HCT116 (cell line): ENCODE measurements at regions not wholly inside any gene's neighbourhood (a gene's known extent, or its start where the extent isn't known, plus 50 kb on each side); places are given as distances from the start of the nearest gene placed in this dataset.

Experiments
- ATAC-seq: fragments of 200-7000 bp; cut with Tn5 transposase; 2 replicates; pipeline ENCODE4 v1.9.1; 2020; ENCODE audit warnings: mild to moderate bottlenecking, moderate library complexity
- BruUV-seq: library from RNA; stranded (reverse); fragments of 400-500 nt; replicated peaks from 2 replicates; lab custom pipeline; 2021; lab: Mats Ljungman, UMichigan
- CTCF ChIA-PET: fragments of 300-600 bp; sonication (Branson Sonifier 250); formaldehyde crosslinking; loops from one replicate; lab custom pipeline; 2021; ENCODE audit warnings: antibody characterized with exemption; lab: Charles Lee
- POLR2A ChIA-PET: fragments of 300-600, 350-600 bp; sonication (Branson Sonifier 250); formaldehyde crosslinking; loops from one replicate; lab custom pipeline; 2021; ENCODE audit warnings: antibody characterized with exemption; lab: Charles Lee
- RAD21 ChIA-PET, 2 experiments: fragments of 300-600 bp; sonication (Branson Sonifier 250); formaldehyde crosslinking; loops; one replicate each; lab custom pipeline; 2023; ENCODE audit warnings: low total read pairs in 2 of 2; ENCODE audit not compliant: uncharacterized antibody in 2 of 2, unreplicated experiment in 2 of 2, low non-redundant PET in 1 of 2; lab: Charles Lee
- DNase-seq: peaks from one replicate; pipeline ENCODE4 v3.0.0-alpha.2; 2010; ENCODE audit warnings: low read depth, low spot score
- H2AFZ ChIP-seq: fragments of 200-600 bp; shearing (Covaris generic), sonication (generic); 2 replicates; pipeline ENCODE4 v1.6.1; 2017; ENCODE audit warnings: low read depth, mixed run types, mixed read lengths, antibody characterized with exemption, low read length; ENCODE audit not compliant: poor library complexity, severe bottlenecking
- H3K27ac ChIP-seq: 2 replicates; pipeline ENCODE4 v1.5.1; 2012; ENCODE audit warnings: low read depth, low read length
- H3K27me3 ChIP-seq: fragments of 200-600 bp; sonication (generic); 2 replicates; pipeline ENCODE4 v1.6.1; 2016; ENCODE audit warnings: mixed run types, low read length, mixed read lengths; ENCODE audit not compliant: insufficient read depth
- H3K36me3 ChIP-seq, 2 experiments: fragments of 200-500 bp in 1 of 2; fragments of 200-600 bp in 1 of 2; sonication (Bioruptor generic) in 1 of 2; sonication (generic) in 1 of 2; 2 replicates each; pipeline versions ENCODE4 v1.5.1 to v1.6.1; 2014 to 2016; ENCODE audit warnings: low read length in 2 of 2, inconsistent platforms in 1 of 2, mixed read lengths in 1 of 2, mixed run types in 1 of 2; ENCODE audit not compliant: insufficient read depth in 2 of 2, control insufficient read depth in 1 of 2
- H3K4me1 ChIP-seq, 2 experiments: fragments of 200-600 bp in 1 of 2; sonication (generic) in 1 of 2; 2 replicates each; pipeline versions ENCODE4 v1.5.1 to v1.6.1; 2012 to 2017; ENCODE audit warnings: low read length in 2 of 2, inconsistent platforms in 1 of 2, mild to moderate bottlenecking in 1 of 2, mixed read lengths in 1 of 2, mixed run types in 1 of 2, moderate library complexity in 1 of 2; ENCODE audit not compliant: insufficient read depth in 2 of 2, control insufficient read depth in 1 of 2
- H3K4me2 ChIP-seq: fragments of 200-600 bp; sonication (generic); 2 replicates; pipeline ENCODE4 v1.6.1; 2017; ENCODE audit warnings: mixed run types, low read length, mixed read lengths
- H3K4me3 ChIP-seq, 2 experiments: fragments of 200-600 bp in 1 of 2; sonication (generic) in 1 of 2; replicated peaks in 1 of 2; 2 replicates each; pipeline ENCODE4 v1.5.1; 2011 to 2016; ENCODE audit warnings: low read length in 2 of 2, control low read depth in 1 of 2, low read depth in 1 of 2, mild to moderate bottlenecking in 1 of 2, mixed read lengths in 1 of 2, mixed run types in 1 of 2
- H3K79me2 ChIP-seq: fragments of 200-600 bp; sonication (generic); 2 replicates; pipeline ENCODE4 v1.6.1; 2017; ENCODE audit warnings: mild to moderate bottlenecking, mixed run types, low read length, moderate library complexity, mixed read lengths; ENCODE audit not compliant: insufficient read depth
- H3K9ac ChIP-seq: fragments of 200-600 bp; sonication (generic); 2 replicates; pipeline ENCODE4 v1.6.1; 2016; ENCODE audit warnings: low read length, mixed read lengths
- H3K9me2 ChIP-seq: fragments of 200-600 bp; sonication (generic), shearing (Covaris generic); 2 replicates; pipeline ENCODE4 v1.6.1; 2017; ENCODE audit warnings: mixed run types, mild to moderate bottlenecking, moderate library complexity; ENCODE audit not compliant: insufficient read depth
- H3K9me3 ChIP-seq, 2 experiments: fragments of 200-500 bp in 1 of 2; fragments of 200-600 bp in 1 of 2; sonication (Bioruptor generic) in 1 of 2; sonication (generic) in 1 of 2; 2 replicates each; pipeline ENCODE4 v1.6.1; 2014 to 2017; ENCODE audit warnings: low read length in 2 of 2, mixed read lengths in 2 of 2, inconsistent platforms in 1 of 2, low read depth in 1 of 2, mild to moderate bottlenecking in 1 of 2, mixed run types in 1 of 2, moderate library complexity in 1 of 2; ENCODE audit not compliant: control insufficient read depth in 1 of 2, insufficient read depth in 1 of 2
- H4K20me1 ChIP-seq: fragments of 200-600 bp; sonication (generic), shearing (Covaris generic); 2 replicates; pipeline ENCODE4 v1.6.1; 2017; ENCODE audit warnings: mixed run types, mild to moderate bottlenecking, moderate library complexity; ENCODE audit not compliant: insufficient read depth
- CBX3 ChIP-seq: IDR thresholded peaks from 2 replicates; pipeline ENCODE4 v1.6.1; 2012; ENCODE audit warnings: low read depth
- CEBPB ChIP-seq: IDR thresholded peaks from 2 replicates; pipeline ENCODE4 v1.6.1; 2012; ENCODE audit warnings: low read depth
- EGR1 ChIP-seq: IDR thresholded peaks from 2 replicates; pipeline ENCODE4 v1.6.1; 2012; ENCODE audit warnings: low read depth
- ELF1 ChIP-seq: IDR thresholded peaks from 2 replicates; pipeline ENCODE4 v1.6.1; 2012; ENCODE audit warnings: low read depth, borderline replicate concordance
- EZH2 ChIP-seq: fragments of 200-600 bp; sonication (generic); IDR thresholded peaks from 2 replicates; pipeline ENCODE4 v1.6.1; 2017; ENCODE audit warnings: antibody characterized with exemption, mixed run types
- EZH2phosphoT487 ChIP-seq: fragments of 200-600 bp; IDR thresholded peaks from 2 replicates; pipeline ENCODE4 v1.6.1; 2018; ENCODE audit warnings: antibody characterized with exemption, borderline replicate concordance
- FOSL1 ChIP-seq: IDR thresholded peaks from 2 replicates; pipeline ENCODE4 v1.6.1; 2012; ENCODE audit warnings: low read depth
- POLR2A ChIP-seq: IDR thresholded peaks from 2 replicates; pipeline ENCODE4 v1.7.0; 2011; ENCODE audit warnings: borderline replicate concordance; ENCODE audit not compliant: insufficient read depth, insufficient read length; ENCODE audit errors: extremely low read depth
- POLR2AphosphoS5 ChIP-seq: IDR thresholded peaks from 2 replicates; pipeline ENCODE4 v1.6.1; 2011; ENCODE audit warnings: mild to moderate bottlenecking, low read depth, low read length, moderate library complexity
- RAD21 ChIP-seq: IDR thresholded peaks from 2 replicates; pipeline ENCODE4 v1.6.1; 2012; ENCODE audit warnings: low read depth, mild to moderate bottlenecking
- SIN3A ChIP-seq: IDR thresholded peaks from 2 replicates; pipeline ENCODE4 v1.6.1; 2012; ENCODE audit warnings: low read depth
- SP1 ChIP-seq: IDR thresholded peaks from 2 replicates; pipeline ENCODE4 v1.6.1; 2012; ENCODE audit warnings: low read depth
- TCF7L2 ChIP-seq: IDR thresholded peaks from 2 replicates; pipeline ENCODE4 v1.7.0; 2011; ENCODE audit warnings: borderline replicate concordance, inconsistent platforms; ENCODE audit not compliant: insufficient read depth, insufficient read length; ENCODE audit errors: extremely low read depth
- ZFX ChIP-seq: fragments of 450-650 bp; IDR thresholded peaks from 2 replicates; pipeline ENCODE4 v1.6.1; 2017
- ZNF274 ChIP-seq: fragments of 200-500 bp; sonication (Bioruptor generic); IDR thresholded peaks from 2 replicates; pipeline ENCODE4 v1.6.1; 2014; ENCODE audit warnings: mild to moderate bottlenecking, low read depth, low read length, inconsistent platforms
- intact Hi-C: fragments of 100-400 bp; cut with micrococcal nuclease; formaldehyde crosslinking; loops from 2 replicates; pipeline ENCODE4 v1.10.0; 2022
- TF ChIP-seq, protein P1 (sequence below): IDR thresholded peaks from 2 replicates; pipeline ENCODE4 v1.6.1; 2012

DNA sequence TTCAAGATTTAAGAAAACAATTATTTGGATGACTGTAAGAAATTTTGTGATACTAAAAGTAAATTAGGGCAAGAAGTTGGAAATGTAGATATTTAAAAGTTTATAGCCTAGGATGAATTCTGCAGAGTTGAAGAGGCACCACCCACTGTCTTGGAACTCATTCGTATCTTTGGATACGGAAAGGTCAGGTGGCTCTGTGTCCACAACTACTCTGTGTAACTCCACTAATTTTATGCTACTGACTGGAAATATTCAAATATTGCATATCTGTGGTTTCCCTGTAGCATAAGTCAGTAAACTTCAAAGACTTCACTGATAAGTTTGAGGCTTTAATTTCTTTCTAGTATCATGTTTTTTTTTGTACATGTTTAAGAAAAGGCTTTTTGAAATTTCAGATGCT is 156.9 kb upstream of the RPRM start:
- Histone ChIP-seq H3K9me2 (no peaks in the 10 kb centered on the region), H3K4me1 (no peaks in the 10 kb centered on the region), H4K20me1 (no peaks in the 10 kb centered on the region)
- BruUV-seq: no TSS peak
- TF ChIP-seq EZH2phosphoT487: no peak
- TF ChIP-seq FOSL1: no peak
- no peak for TF ChIP-seq CEBPB
- TF ChIP-seq SP1: no peak
- TF ChIP-seq POLR2A: no peak
- no peak for TF ChIP-seq EZH2
- TF ChIP-seq, protein P1, sequence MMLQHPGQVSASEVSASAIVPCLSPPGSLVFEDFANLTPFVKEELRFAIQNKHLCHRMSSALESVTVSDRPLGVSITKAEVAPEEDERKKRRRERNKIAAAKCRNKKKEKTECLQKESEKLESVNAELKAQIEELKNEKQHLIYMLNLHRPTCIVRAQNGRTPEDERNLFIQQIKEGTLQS: no peak
- TF ChIP-seq EGR1: no peak
- no peak for TF ChIP-seq ELF1
- no peak for TF ChIP-seq ZFX
- TF ChIP-seq SIN3A: no peak
- no peak for TF ChIP-seq RAD21
- TF ChIP-seq POLR2AphosphoS5: no peak
- no peak for TF ChIP-seq CBX3
- no peak for TF ChIP-seq TCF7L2
- no peak for TF ChIP-seq ZNF274
- TF ChIP-seq, all 23 proteins: peak for 0
- DNase-seq (no peak), ATAC-seq (no peak)
- Histone ChIP-seq H2AFZ (no peak overlapping the region), H3K9ac (no peak overlapping the region), H3K4me2 (no peak overlapping the region), H3K27me3 (no peaks in the 10 kb centered on the region), H3K36me3 (no peaks in the 10 kb centered on the region), H3K27ac (no peak overlapping the region), H3K4me3 (no peak overlapping the region), H3K9me3 (no peaks in the 10 kb centered on the region), H3K79me2 (no peaks in the 10 kb centered on the region)
- CTCF ChIA-PET: no interaction called here
- RAD21 ChIA-PET: no interaction called here
- POLR2A ChIA-PET: no interaction called here
- intact Hi-C loops: no loop called here
